ENCODE measurements at regions not wholly inside any gene's neighbourhood (a gene's known extent, or its start where the extent isn't known, plus 50 kb on each side); places are given as distances from the start of the nearest gene placed in this dataset.

- no peak overlapping the region for H3K4me2 ChIP-seq (ENCODE audit: low read length)
- no peaks in the 10 kb centered on the region for H3K9me3 ChIP-seq (ENCODE audit: control insufficient read depth, low read length)
- no peak overlapping the region for H2AFZ ChIP-seq
- H3K27ac ChIP-seq, result no peak overlapping the region
- no peak overlapping the region for H3K9ac ChIP-seq
- H3K27me3 ChIP-seq (ENCODE audit: control insufficient read depth, insufficient read depth, low read length), result no peaks in the 10 kb centered on the region
- no peaks in the 10 kb centered on the region for H3K4me1 ChIP-seq
- H3K36me3 ChIP-seq (ENCODE audit: control insufficient read depth, insufficient read depth, low read length), result no peaks in the 10 kb centered on the region
- H3K4me3 ChIP-seq (ENCODE audit: low read depth, low read length), result no peak overlapping the region
- H3K79me2 ChIP-seq, result no peaks in the 10 kb centered on the region
- no peak for TF ChIP-seq CTCF (IDR thresholded peaks at IDR 0.05)
Measured at GRCh38 chr2:39568116-39568515, 97.6 kb upstream of the TMEM178A start.

- no peak overlapping the region for H3K27ac ChIP-seq
- TF ChIP-seq CTCF (IDR thresholded peaks at IDR 0.05), result no peak
- H3K27me3 ChIP-seq (ENCODE audit: control insufficient read depth, insufficient read depth, low read length), result no peaks in the 10 kb centered on the region
- no peaks in the 10 kb centered on the region for H3K36me3 ChIP-seq (ENCODE audit: control insufficient read depth, insufficient read depth, low read length)
- no peak overlapping the region for H3K4me3 ChIP-seq (ENCODE audit: low read depth, low read length)
- H3K4me1 ChIP-seq, result no peaks in the 10 kb centered on the region
- no peaks in the 10 kb centered on the region for H3K79me2 ChIP-seq
- no peaks in the 10 kb centered on the region for H3K9me3 ChIP-seq (ENCODE audit: control insufficient read depth, low read length)
- no peak overlapping the region for H3K4me2 ChIP-seq (ENCODE audit: low read length)
- no peak overlapping the region for H2AFZ ChIP-seq
- H3K9ac ChIP-seq, result no peak overlapping the region
Measured at GRCh38 chr2:39568561-39569006, 97.1 kb upstream of the TMEM178A start.

GRCh38 chr2:39570130-39570555 is 95.6 kb upstream of the TMEM178A start:
- H3K9me3 ChIP-seq (ENCODE audit: control insufficient read depth, low read length), result no peaks in the 10 kb centered on the region

GRCh38 chr2:39570614-39571013 is 95.1 kb upstream of the TMEM178A start:
- H3K9me3 ChIP-seq (ENCODE audit: control insufficient read depth, low read length), result no peaks in the 10 kb centered on the region
- no peak overlapping the region for H3K4me3 ChIP-seq (ENCODE audit: low read depth, low read length)
- H3K27ac ChIP-seq, result no peak overlapping the region

More at GRCh38 chr2:39570130-39570555, 95.6 kb upstream of the TMEM178A start:
- H3K36me3 ChIP-seq (ENCODE audit: control insufficient read depth, insufficient read depth, low read length), result no peaks in the 10 kb centered on the region
- H2AFZ ChIP-seq, result no peak overlapping the region
- no peaks in the 10 kb centered on the region for H3K79me2 ChIP-seq
- H3K9ac ChIP-seq, result no peak overlapping the region
- H3K4me2 ChIP-seq (ENCODE audit: low read length), result no peak overlapping the region
- H3K27me3 ChIP-seq (ENCODE audit: control insufficient read depth, insufficient read depth, low read length), result no peaks in the 10 kb centered on the region
- H3K27ac ChIP-seq, result no peak overlapping the region
- no peaks in the 10 kb centered on the region for H3K4me1 ChIP-seq
- no peak overlapping the region for H3K4me3 ChIP-seq (ENCODE audit: low read depth, low read length)
- no peak for TF ChIP-seq CTCF (IDR thresholded peaks at IDR 0.05)

More at GRCh38 chr2:39570614-39571013, 95.1 kb upstream of the TMEM178A start:
- H3K4me2 ChIP-seq (ENCODE audit: low read length), result no peak overlapping the region
- H3K9ac ChIP-seq, result no peak overlapping the region
- no peaks in the 10 kb centered on the region for H3K36me3 ChIP-seq (ENCODE audit: control insufficient read depth, insufficient read depth, low read length)
- H3K27me3 ChIP-seq (ENCODE audit: control insufficient read depth, insufficient read depth, low read length), result no peaks in the 10 kb centered on the region
- TF ChIP-seq CTCF (IDR thresholded peaks at IDR 0.05), result no peak
- H3K79me2 ChIP-seq, result no peaks in the 10 kb centered on the region
- H2AFZ ChIP-seq, result no peak overlapping the region
- H3K4me1 ChIP-seq, result no peaks in the 10 kb centered on the region
